Lung (tissue), 11 donors: ENCODE measurements at regions not wholly inside any gene's neighbourhood (a gene's known extent, or its start where the extent isn't known, plus 50 kb on each side); places are given as distances from the start of the nearest gene placed in this dataset.
A peak's percentile ranks its signal among the peaks of the same experiment; 100 is the strongest.

ENCODE experiments used
- ATAC-seq: fragments of 200-7000 bp; cut with Tn5 transposase; one replicate; pipeline ENCODE4 v1.9.1; 2020; ENCODE audit warnings: moderate number of reproducible peaks; ENCODE audit not compliant: insufficient read depth, low FRiP score
- DNase-seq, 3 donors: peaks; one replicate each; pipeline ENCODE4 v3.0.0-alpha.2; 2013 to 2017
- H3K27ac ChIP-seq, 2 donors: one replicate each; pipeline ENCODE4 v1.5.1; 2013; ENCODE audit warnings: mild to moderate bottlenecking in 2 of 2, moderate library complexity in 2 of 2, control low read depth in 1 of 2, inconsistent platforms in 1 of 2, low read depth in 1 of 2, low read length in 1 of 2
- H3K27me3 ChIP-seq, 3 donors: one replicate each; pipeline ENCODE4 v1.5.1; 2013; ENCODE audit warnings: low read length in 2 of 3; ENCODE audit not compliant: control insufficient read depth in 3 of 3, insufficient read depth in 3 of 3
- H3K36me3 ChIP-seq, 4 donors: one replicate each; pipeline ENCODE4 v1.5.1; 2013; ENCODE audit warnings: low read length in 4 of 4, mild to moderate bottlenecking in 1 of 4, moderate library complexity in 1 of 4; ENCODE audit not compliant: control insufficient read depth in 4 of 4, insufficient read depth in 4 of 4
- H3K4me1 ChIP-seq, 5 donors: one replicate each; pipeline ENCODE4 v1.5.1; 2013; ENCODE audit warnings: low read length in 5 of 5, mild to moderate bottlenecking in 2 of 5, moderate library complexity in 1 of 5; ENCODE audit not compliant: control insufficient read depth in 5 of 5, insufficient read depth in 5 of 5
- H3K4me3 ChIP-seq: one replicate; pipeline ENCODE4 v1.5.1; 2013; ENCODE audit warnings: mild to moderate bottlenecking, control low read depth, moderate library complexity
- H3K9ac ChIP-seq, 2 donors: one replicate each; pipeline ENCODE4 v1.5.1; 2013; ENCODE audit warnings: low read length in 2 of 2, control low read depth in 1 of 2; ENCODE audit not compliant: insufficient read depth in 1 of 2
- H3K9me3 ChIP-seq, 4 donors: one replicate each; pipeline ENCODE4 v1.5.1; 2013; ENCODE audit warnings: low read length in 3 of 4, mild to moderate bottlenecking in 1 of 4, moderate library complexity in 1 of 4; ENCODE audit not compliant: control insufficient read depth in 4 of 4, insufficient read depth in 3 of 4
- CTCF ChIP-seq: IDR thresholded peaks from 2 replicates; pipeline ENCODE4 v1.5.1; 2012; ENCODE audit warnings: mild to moderate bottlenecking; ENCODE audit errors: control extremely low read depth, extremely low read depth
- WGBS, 2 donors: extraction: QIAGEN DNeasy Blood & Tissue Kit; methylation state at CpG; one replicate each; pipeline ENCODE4 v1.1.7; 2013; 5-methylcytosine and 5-hydroxymethylcytosine counted together
- donor health status: control.
- donor health status: control.
- donor health status: Bipolar disorder and iron deficiency.
- donor health status: healthy.
- donor health status: DM: yes; HTN: yes; CAD: no.

GRCh38 chr7:83777406-83778072 is 128.6 kb upstream of the SEMA3E start:
- Histone ChIP-seq H3K4me3 (no peak overlapping the region), H3K9ac (no peak overlapping the region)
- no peak for ATAC-seq

GRCh38 chr7:83769407-83769806 is 120.5 kb upstream of the SEMA3E start:
- Histone ChIP-seq H3K27me3 (no peaks in the 10 kb centered on the region), H3K9ac (no peak overlapping the region), H3K36me3 (no peaks in the 10 kb centered on the region), H3K4me3 (no peak overlapping the region), H3K27ac (no peak overlapping the region), H3K9me3 (no peaks in the 10 kb centered on the region), H3K4me1 (no peaks in the 10 kb centered on the region)
- ATAC-seq (no peak), DNase-seq (no peak)
- 67 to 80% methylated on average over 3 of the region's 3 CpGs for WGBS, 2 donors
- no peak for TF ChIP-seq CTCF

More at GRCh38 chr7:83777406-83778072, 128.6 kb upstream of the SEMA3E start:
- DNase-seq, result no peak
- 86 to 90% methylated on average over 5 of the region's 5 CpGs for WGBS, 2 donors
- no peaks in the 10 kb centered on the region for H3K27me3 ChIP-seq
- TF ChIP-seq CTCF, result no peak
- H3K4me1 ChIP-seq, result no peaks in the 10 kb centered on the region
- H3K27ac ChIP-seq, result no peak overlapping the region
- H3K36me3 ChIP-seq, result no peaks in the 10 kb centered on the region
- no peaks in the 10 kb centered on the region for H3K9me3 ChIP-seq

- no peaks in the 10 kb centered on the region for H3K36me3 ChIP-seq
- H3K27ac ChIP-seq, result no peak overlapping the region
- H3K4me1 ChIP-seq, result no peaks in the 10 kb centered on the region
- no peak for TF ChIP-seq CTCF
- H3K9ac ChIP-seq, result no peak overlapping the region
- no peak overlapping the region for H3K4me3 ChIP-seq
- DNase-seq, result peak in 1 of 3 donors; percentile 7
- H3K9me3 ChIP-seq, result peaks cover 0 to 3% (median 0%) of the 10 kb centered on the region in 4 donors
- no peaks in the 10 kb centered on the region for H3K27me3 ChIP-seq
- no peak for ATAC-seq
- 83 to 94% methylated on average over 1 of the region's 1 CpG for WGBS, 2 donors
Observed at GRCh38 chr7:83751217-83751616, 102.3 kb upstream of the SEMA3E start.

- H3K27ac ChIP-seq, result no peak overlapping the region
- no peaks in the 10 kb centered on the region for H3K4me1 ChIP-seq
- no peaks in the 10 kb centered on the region for H3K36me3 ChIP-seq
- H3K9me3 ChIP-seq, result peaks cover 0 to 3% (median 0%) of the 10 kb centered on the region in 4 donors
- DNase-seq, result no peak
- no peak overlapping the region for H3K4me3 ChIP-seq
- WGBS, 2 donors, result 89 to 95% methylated on average over 31 of the region's 31 CpGs
- ATAC-seq, result no peak
- TF ChIP-seq CTCF, result no peak
- no peaks in the 10 kb centered on the region for H3K27me3 ChIP-seq
- no peak overlapping the region for H3K9ac ChIP-seq
Observed at GRCh38 chr7:83749495-83749894, 100.6 kb upstream of the SEMA3E start.
